ENCODE measurements at regions not wholly inside any gene's neighbourhood (a gene's known extent, or its start where the extent isn't known, plus 50 kb on each side); places are given as distances from the start of the nearest gene placed in this dataset.
"Not testable (repeated sequence)": the region's sequence is repeated elsewhere in the genome, so short reads cannot be mapped to it uniquely, and the experiment has no call there.

GRCh38 chr2:194639057-194639456, 1018.0 kb upstream of the SLC39A10 start:
- H3K18ac ChIP-seq (ENCODE audit: extremely low read depth, low read length): not testable (repeated sequence)

More at GRCh38 chr2:194639057-194639456, 1018.0 kb upstream of the SLC39A10 start:
- H3K14ac ChIP-seq (ENCODE audit: insufficient read length); H2BK15ac ChIP-seq (ENCODE audit: low read length); H3K36me3 ChIP-seq (ENCODE audit: control insufficient read depth in 2 of 4, insufficient read depth in 4 of 4, low read length in 3 of 4); H3K27me3 ChIP-seq (replicated peaks in 1 of 4; ENCODE audit: control insufficient read depth in 3 of 4, extremely low read depth in 1 of 4, insufficient read depth in 3 of 4, low read length in 3 of 4); H4K8ac ChIP-seq (ENCODE audit: extremely low read depth, insufficient read depth, low read length); H3K4ac ChIP-seq (replicated peaks; ENCODE audit: insufficient read length, low read depth, low read length); H3K56ac ChIP-seq (replicated peaks; ENCODE audit: insufficient read length, low read depth, low read length); H2BK12ac ChIP-seq (ENCODE audit: low read depth, low read length); H2AFZ ChIP-seq (ENCODE audit: low read length); H3K23ac ChIP-seq (ENCODE audit: insufficient read length); H3K4me3 ChIP-seq (ENCODE audit: extremely low read depth in 1 of 4, insufficient read depth in 2 of 4, low read depth in 3 of 4, low read length in 4 of 4); H2BK20ac ChIP-seq (ENCODE audit: low read length); H3K23me2 ChIP-seq (ENCODE audit: low read depth, low read length); H2AK5ac ChIP-seq (ENCODE audit: low read depth, low read length); H4K5ac ChIP-seq (ENCODE audit: insufficient read length, low read depth, low read length); H3K79me2 ChIP-seq (ENCODE audit: control insufficient read depth in 1 of 2, insufficient read depth in 2 of 2, low read length in 2 of 2); H3K4me2 ChIP-seq (ENCODE audit: insufficient read depth in 1 of 2, low read depth in 2 of 2, low read length in 2 of 2); H2BK5ac ChIP-seq (ENCODE audit: low read depth, low read length); H4K20me1 ChIP-seq (replicated peaks in 1 of 2; ENCODE audit: control insufficient read depth in 1 of 2, insufficient read depth in 2 of 2, low read length in 2 of 2); POLR2A ChIA-PET (ENCODE audit: partially characterized antibody); H2BK120ac ChIP-seq (replicated peaks; ENCODE audit: low read depth, low read length); DNase-seq (ENCODE audit: low read depth in 1 of 2, low spot score in 2 of 2); FAIRE-seq; H4K91ac ChIP-seq (replicated peaks; ENCODE audit: insufficient read length, low read length); H3K4me1 ChIP-seq (replicated peaks in 1 of 4; ENCODE audit: control insufficient read depth in 3 of 4, insufficient read depth in 4 of 4, low read length in 3 of 4); H3K27ac ChIP-seq (ENCODE audit: low read depth, low read length); H3K79me1 ChIP-seq (ENCODE audit: low read depth, low read length); H3K9ac ChIP-seq (replicated peaks in 1 of 4; ENCODE audit: extremely low read depth in 1 of 4, low read depth in 3 of 4, low read length in 3 of 4); H3K9me3 ChIP-seq (ENCODE audit: insufficient read depth in 2 of 2, low read depth in 1 of 2, low read length in 1 of 2): not testable (repeated sequence)
- CTCF ChIA-PET (ENCODE audit: partially characterized antibody): interaction anchor here (0.6 kb wide), 1 partner anchor 1140 kb away, joined by 3 read pairs; no protein-coding TSS in a partner anchor
- 93% methylated on average over 9 of the region's 9 CpGs; no CpG with 5 or more reads in 1 of the 2 experiments for WGBS, 2 experiments (ENCODE audit: extremely low coverage in 1 of 2, insufficient coverage in 1 of 2, insufficient read length in 1 of 2, insufficient replicate concordance in 2 of 2, low coverage in 1 of 2, low lambda C conversion rate in 2 of 2, missing lambda C conversion rate in 1 of 2)
